SK-MEL-5 (cell line): ENCODE measurements at regions not wholly inside any gene's neighbourhood (a gene's known extent, or its start where the extent isn't known, plus 50 kb on each side); places are given as distances from the start of the nearest gene placed in this dataset.
"Not testable (repeated sequence)": the region's sequence is repeated elsewhere in the genome, so short reads cannot be mapped to it uniquely, and the experiment has no call there.

Experiments used
- DNase-seq: peaks from one replicate; pipeline ENCODE4 v3.0.0-alpha.2; 2016; ENCODE audit warnings: low read depth, low spot score
- in situ Hi-C: cut with HindIII; loops from 2 replicates; pipeline ENCODE4 v1.10.0; 2016; ENCODE audit warnings: low sequenced_read_pairs, high pct_unique_total_duplicates, low pct_unique_long_range_greater_than_20kb

- in situ Hi-C loops, DNase-seq: not testable (repeated sequence)
These were observed 61.5 kb upstream of the LYZL2 start for GRCh38 chr10:30690948-30691638.

GRCh38 chr10:30688456-30688855, 58.9 kb upstream of the LYZL2 start:
- in situ Hi-C loops, result no loop called here
- no peak for DNase-seq

GRCh38 chr10:30687698-30688213, 58.2 kb upstream of the LYZL2 start:
- DNase-seq, result peak; percentile 76
- in situ Hi-C loops, result no loop called here

- no peak for DNase-seq
- in situ Hi-C loops, result no loop called here
These were observed 57.2 kb upstream of the LYZL2 start for GRCh38 chr10:30686708-30687107.

- in situ Hi-C loops, result no loop called here
- no peak for DNase-seq
These were observed 53.9 kb upstream of the LYZL2 start for GRCh38 chr10:30683496-30683895.

GRCh38 chr10:30682377-30683199, 53.0 kb upstream of the LYZL2 start:
- in situ Hi-C loops, DNase-seq: not testable (repeated sequence)

- peak; percentile 48 for DNase-seq
- in situ Hi-C loops, result no loop called here
These were observed 51.4 kb upstream of the LYZL2 start for GRCh38 chr10:30680908-30681307.
